Type B pancreatic cell (in vitro differentiated cells): ENCODE measurements at regions not wholly inside any gene's neighbourhood (a gene's known extent, or its start where the extent isn't known, plus 50 kb on each side); places are given as distances from the start of the nearest gene placed in this dataset.

ENCODE experiments used
- DNase-seq: peaks from one replicate; pipeline ENCODE4 v3.0.0; 2021; ENCODE audit warnings: mixed read lengths; ENCODE audit not compliant: unreplicated experiment; ENCODE audit errors: extremely low spot score
- H3K27ac Mint-ChIP-seq: 2 replicates; pipeline ENCODE4 v1.8.0; 2021; ENCODE audit warnings: mild to moderate bottlenecking, mixed read lengths
- H3K27me3 Mint-ChIP-seq: 2 replicates; pipeline ENCODE4 v1.8.0; 2021; ENCODE audit warnings: mixed read lengths
- H3K36me3 Mint-ChIP-seq: 2 replicates; pipeline ENCODE4 v1.8.0; 2021; ENCODE audit warnings: mixed read lengths
- H3K4me1 Mint-ChIP-seq: one replicate; pipeline ENCODE4 v1.8.0; 2021; ENCODE audit warnings: mixed read lengths; ENCODE audit not compliant: unreplicated experiment
- H3K4me3 Mint-ChIP-seq: 2 replicates; pipeline ENCODE4 v1.8.0; 2021; ENCODE audit warnings: mild to moderate bottlenecking, mixed read lengths
- H3K9me3 Mint-ChIP-seq: 2 replicates; pipeline ENCODE4 v1.8.0; 2021; ENCODE audit warnings: mixed read lengths
- CTCF ChIP-seq: fragments of 200-600 bp; sonication (generic); conservative IDR thresholded peaks from 2 replicates; pipeline ENCODE4 v1.5.0; 2021; ENCODE audit warnings: antibody characterized with exemption, mild to moderate bottlenecking

- TF ChIP-seq CTCF = no peak
- DNase-seq = no peak
- H3K9me3 Mint-ChIP-seq = no peaks in the 10 kb centered on the region
- H3K36me3 Mint-ChIP-seq = no peaks in the 10 kb centered on the region
- H3K27me3 Mint-ChIP-seq = peaks cover 3% of the 10 kb centered on the region
- H3K27ac Mint-ChIP-seq = no peak overlapping the region
- no peaks in the 10 kb centered on the region for H3K4me1 Mint-ChIP-seq
- H3K4me3 Mint-ChIP-seq = no peak overlapping the region
Observed at GRCh38 chr13:106243011-106243565, 292.4 kb downstream of the EFNB2 start.

- H3K4me3 Mint-ChIP-seq = no peak overlapping the region
- peaks cover 2% of the 10 kb centered on the region for H3K4me1 Mint-ChIP-seq
- peak overlapping the region; percentile 42 for H3K27ac Mint-ChIP-seq
Observed at GRCh38 chr13:106241974-106242953, 293.2 kb downstream of the EFNB2 start.

GRCh38 chr13:106238690-106239089 is 296.8 kb downstream of the EFNB2 start:
- Mint-ChIP-seq H3K36me3 (no peaks in the 10 kb centered on the region), H3K4me3 (no peak overlapping the region), H3K9me3 (no peaks in the 10 kb centered on the region), H3K27ac (no peak overlapping the region), H3K27me3 (peaks cover 3% of the 10 kb centered on the region), H3K4me1 (peaks cover 6% of the 10 kb centered on the region)
- no peak for DNase-seq
- no peak for TF ChIP-seq CTCF

More at GRCh38 chr13:106241974-106242953, 293.2 kb downstream of the EFNB2 start:
- Mint-ChIP-seq H3K36me3 (no peaks in the 10 kb centered on the region), H3K9me3 (no peaks in the 10 kb centered on the region), H3K27me3 (peaks cover 3% of the 10 kb centered on the region)
- no peak for DNase-seq
- no peak for TF ChIP-seq CTCF

- no peak for DNase-seq
- Mint-ChIP-seq H3K27ac (no peak overlapping the region), H3K4me3 (no peak overlapping the region), H3K9me3 (peaks cover 11% of the 10 kb centered on the region), H3K4me1 (peaks cover 6% of the 10 kb centered on the region), H3K27me3 (no peaks in the 10 kb centered on the region), H3K36me3 (no peaks in the 10 kb centered on the region)
- TF ChIP-seq CTCF = no peak
Observed at GRCh38 chr13:106234636-106235035, 300.8 kb downstream of the EFNB2 start.

GRCh38 chr13:106233134-106233735 is 302.2 kb downstream of the EFNB2 start:
- DNase-seq = no peak
- H3K36me3 Mint-ChIP-seq = no peaks in the 10 kb centered on the region
- H3K27ac Mint-ChIP-seq = no peak overlapping the region
- no peak for TF ChIP-seq CTCF
- peaks cover 11% of the 10 kb centered on the region for H3K9me3 Mint-ChIP-seq
- no peaks in the 10 kb centered on the region for H3K27me3 Mint-ChIP-seq
- peaks cover 6% of the 10 kb centered on the region for H3K4me1 Mint-ChIP-seq
- no peak overlapping the region for H3K4me3 Mint-ChIP-seq
